ENCODE measurements at regions not wholly inside any gene's neighbourhood (a gene's known extent, or its start where the extent isn't known, plus 50 kb on each side); places are given as distances from the start of the nearest gene placed in this dataset.

GRCh38 chr4:74671080-74671698, 123.1 kb downstream of the BTC start:
- 0 to 4% (median 2%) methylated on average over 2 of the region's 2 CpGs for WGBS, 4 donors
- Histone ChIP-seq H3K4me3 (no peak overlapping the region), H3K9me3 (no peaks in the 10 kb centered on the region), H3K4me1 (no peaks in the 10 kb centered on the region), H3K27me3 (peaks cover 0 to 8% (median 0%) of the 10 kb centered on the region in 9 donors), H3K36me3 (no peaks in the 10 kb centered on the region), H3K27ac (no peak overlapping the region)
- TF ChIP-seq CTCF (IDR thresholded peaks at IDR 0.05) (peak in 9 of 12 donors; percentile 21 to 54 (median 37)), POLR2A (IDR thresholded peaks at IDR 0.05) (no peak)
- ATAC-seq (no peak), DNase-seq (peak in 1 of 5 donors; percentile 23)
- intact Hi-C loops (cut with DNase I), result loop anchor here in 6 of 10 donors (5.0 to 10.0 kb wide), 7 partner anchors 126 to 484 kb away; no protein-coding TSS in a partner anchor

GRCh38 chr4:74674750-74675149, 119.6 kb downstream of the BTC start:
- Histone ChIP-seq H3K4me3 (no peak overlapping the region), H3K4me1 (no peaks in the 10 kb centered on the region), H3K27ac (no peak overlapping the region), H3K36me3 (no peaks in the 10 kb centered on the region), H3K27me3 (no peaks in the 10 kb centered on the region), H3K9me3 (peaks cover 0 to 4% (median 0%) of the 10 kb centered on the region in 12 donors)
- ATAC-seq (peak in 1 of 4 donors; percentile 22), DNase-seq (no peak)
- intact Hi-C loops (cut with DNase I), result loop anchor here (2.0 to 10.0 kb wide), 10 partner anchors 130 to 487 kb away; no protein-coding TSS in a partner anchor
- TF ChIP-seq POLR2A (IDR thresholded peaks at IDR 0.05) (no peak), CTCF (IDR thresholded peaks at IDR 0.05) (no peak)
- 25 to 43% (median 36%) methylated on average over 1 of the region's 1 CpG for WGBS, 4 donors

GRCh38 chr4:74675673-74676279, 118.5 kb downstream of the BTC start:
- peak; percentile 42 to 73 (median 63) for TF ChIP-seq CTCF (IDR thresholded peaks at IDR 0.05)
- TF ChIP-seq POLR2A (IDR thresholded peaks at IDR 0.05), result no peak
- no peak overlapping the region for H3K27ac ChIP-seq
- DNase-seq (no peak), ATAC-seq (peak in 3 of 4 donors; percentile 51 to 71 (median 69))
- no peaks in the 10 kb centered on the region for H3K27me3 ChIP-seq
- peaks cover 0 to 4% (median 1%) of the 10 kb centered on the region in 12 donors for H3K9me3 ChIP-seq
- intact Hi-C loops (cut with DNase I), result loop anchor here (2.0 to 10.0 kb wide), 9 partner anchors 131 to 451 kb away; no protein-coding TSS in a partner anchor
- WGBS, 4 donors, result 5 to 12% (median 7%) methylated on average over 5 of the region's 5 CpGs
- no peak overlapping the region for H3K4me3 ChIP-seq
- no peaks in the 10 kb centered on the region for H3K36me3 ChIP-seq
- no peaks in the 10 kb centered on the region for H3K4me1 ChIP-seq

GRCh38 chr4:74682567-74683359, 111.6 kb downstream of the BTC start:
- WGBS, 4 donors, result 40 to 63% (median 48%) methylated on average over 1 to 2 of the region's 2 CpGs
- Histone ChIP-seq H3K36me3 (no peaks in the 10 kb centered on the region), H3K9me3 (peaks cover 0 to 4% (median 1%) of the 10 kb centered on the region in 12 donors), H3K27ac (no peak overlapping the region), H3K4me3 (no peak overlapping the region), H3K4me1 (no peaks in the 10 kb centered on the region), H3K27me3 (no peaks in the 10 kb centered on the region)
- intact Hi-C loops (cut with DNase I), result no loop called here
- peak in 1 of 5 donors; percentile 11 for DNase-seq
- TF ChIP-seq POLR2A (IDR thresholded peaks at IDR 0.05) (no peak), CTCF (IDR thresholded peaks at IDR 0.05) (no peak)
- no peak for ATAC-seq

All from heart left ventricle (tissue), 16 donors.